GM21515 (cell line): ENCODE measurements at regions not wholly inside any gene's neighbourhood (a gene's known extent, or its start where the extent isn't known, plus 50 kb on each side); places are given as distances from the start of the nearest gene placed in this dataset.
"Not testable (repeated sequence)": the region's sequence is repeated elsewhere in the genome, so short reads cannot be mapped to it uniquely, and the experiment has no call there.

ENCODE experiments used
- ATAC-seq: cut with Tn5 transposase; IDR thresholded peaks from one replicate; pipeline ENCODE4 v1.9.1; 2021; ENCODE audit not compliant: unreplicated experiment

GRCh38 chr2:167599219-167599618, 648.2 kb downstream of the STK39 start:
- no peak for ATAC-seq

GRCh38 chr2:167595839-167596471, 651.4 kb downstream of the STK39 start:
- ATAC-seq = no peak

- ATAC-seq = no peak
These were observed 652.4 kb downstream of the STK39 start for GRCh38 chr2:167595021-167595420.

GRCh38 chr2:167592441-167592840, 655.0 kb downstream of the STK39 start:
- no peak for ATAC-seq

- no peak for ATAC-seq
These were observed 664.8 kb downstream of the STK39 start for GRCh38 chr2:167582619-167583018.

- no peak for ATAC-seq
These were observed 665.3 kb downstream of the STK39 start for GRCh38 chr2:167581961-167582574.

GRCh38 chr2:167579826-167580225, 667.6 kb downstream of the STK39 start:
- ATAC-seq = no peak

GRCh38 chr2:167575276-167575675, 672.1 kb downstream of the STK39 start:
- ATAC-seq = no peak

GRCh38 chr2:167572883-167573619, 674.3 kb downstream of the STK39 start:
- no peak for ATAC-seq

GRCh38 chr2:167570370-167570769, 677.0 kb downstream of the STK39 start:
- no peak for ATAC-seq

GRCh38 chr2:167563885-167564619, 675.8 kb downstream of the XIRP2 start:
- not testable (repeated sequence) for ATAC-seq

- ATAC-seq = not testable (repeated sequence)
These were observed 670.2 kb downstream of the XIRP2 start for GRCh38 chr2:167558272-167558991.

GRCh38 chr2:167555098-167555720, 666.9 kb downstream of the XIRP2 start:
- ATAC-seq = no peak

GRCh38 chr2:167553635-167554034, 665.4 kb downstream of the XIRP2 start:
- ATAC-seq = no peak

GRCh38 chr2:167551416-167551815, 663.1 kb downstream of the XIRP2 start:
- ATAC-seq = no peak

- no peak for ATAC-seq
These were observed 662.2 kb downstream of the XIRP2 start for GRCh38 chr2:167550448-167550847.

GRCh38 chr2:167548396-167548795, 660.1 kb downstream of the XIRP2 start:
- no peak for ATAC-seq

GRCh38 chr2:167544602-167545001, 656.3 kb downstream of the XIRP2 start:
- no peak for ATAC-seq

- ATAC-seq = no peak
These were observed 655.4 kb downstream of the XIRP2 start for GRCh38 chr2:167543721-167544120.

- no peak for ATAC-seq
These were observed 649.5 kb downstream of the XIRP2 start for GRCh38 chr2:167537743-167538142.
